ENCODE measurements at regions not wholly inside any gene's neighbourhood (a gene's known extent, or its start where the extent isn't known, plus 50 kb on each side); places are given as distances from the start of the nearest gene placed in this dataset.

- POLR2A ChIA-PET: no interaction called here
- no peak overlapping the region for H3K27ac ChIP-seq (ENCODE audit: control insufficient read depth, insufficient read depth)
- no peaks in the 10 kb centered on the region for H3K79me2 ChIP-seq (ENCODE audit: control insufficient read depth, insufficient read depth, low read length)
- BruUV-seq (replicated peaks): no TSS peak
- RAD21 ChIA-PET (ENCODE audit: unreplicated experiment): no interaction called here
- SMC1A ChIA-PET (ENCODE audit: uncharacterized antibody, unreplicated experiment): interaction anchor here (1.1 kb wide), 1 partner anchor 8 kb away, joined by 3 read pairs; no protein-coding TSS in a partner anchor
- DNase-seq (ENCODE audit: low read depth, low spot score) (no peak), ATAC-seq (no peak), FAIRE-seq (no peak)
- intact Hi-C loops (cut with micrococcal nuclease; ENCODE audit: unreplicated experiment): no loop called here
- no peak overlapping the region for H3K4me2 ChIP-seq (ENCODE audit: control insufficient read depth, insufficient read depth)
- no peaks in the 10 kb centered on the region for H3K36me3 ChIP-seq (ENCODE audit: control insufficient read depth in 2 of 2, insufficient read depth in 2 of 2, low read length in 1 of 2)
- no peak overlapping the region for H3K4me3 ChIP-seq
- CTCF ChIA-PET: no interaction called here
- no peak for TF ChIP-seq BCLAF1 (IDR thresholded peaks at IDR 0.05)
- 49% methylated on average over 4 of the region's 4 CpGs for WGBS (ENCODE audit: insufficient coverage, insufficient replicate concordance, low lambda C conversion rate, missing lambda C conversion rate)
- H3K9me3 ChIP-seq (replicated peaks; ENCODE audit: control insufficient read depth, insufficient read depth, low read length): no peaks in the 10 kb centered on the region
- H3K27me3 ChIP-seq (replicated peaks in 1 of 2; ENCODE audit: control insufficient read depth in 2 of 2, insufficient read depth in 2 of 2, low read length in 1 of 2): no peaks in the 10 kb centered on the region
- H3K9ac ChIP-seq (ENCODE audit: control insufficient read depth, insufficient read depth, low read length): no peak overlapping the region
- no peak overlapping the region for H2AFZ ChIP-seq (ENCODE audit: control insufficient read depth, low read depth, low read length)
- in situ Hi-C loops (cut with MboI): no loop called here
- H4K20me1 ChIP-seq (ENCODE audit: control insufficient read depth, insufficient read depth): no peaks in the 10 kb centered on the region
- no peaks in the 10 kb centered on the region for H3K4me1 ChIP-seq (ENCODE audit: control insufficient read depth, insufficient read depth, low read length)
These were observed 1818.1 kb upstream of the RAG2 start for GRCh38 chr11:38416141-38416540.

DNA sequence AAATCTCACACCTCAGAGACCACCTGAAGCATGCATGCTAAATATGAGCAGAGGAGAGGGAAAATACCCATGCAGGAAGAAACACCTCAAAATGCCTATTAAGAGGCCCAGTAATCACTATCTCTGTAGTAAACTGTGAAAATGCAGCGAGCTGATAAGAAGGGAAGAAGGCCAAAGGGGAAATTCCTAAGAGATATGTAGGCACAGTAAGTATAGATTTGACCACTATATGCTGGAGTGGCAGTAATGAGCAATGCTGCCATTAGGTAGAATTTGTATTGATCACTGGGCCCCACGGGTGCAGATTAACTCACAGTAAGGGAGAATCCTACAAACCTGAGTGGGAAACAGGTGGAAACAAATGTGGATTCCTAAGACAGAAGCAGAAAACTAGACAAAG, 1813.1 kb upstream of the RAG2 start:
- SMC1A ChIA-PET (ENCODE audit: uncharacterized antibody, unreplicated experiment): no interaction called here
- H4K20me1 ChIP-seq (ENCODE audit: control insufficient read depth, insufficient read depth): no peaks in the 10 kb centered on the region
- FAIRE-seq (no peak), DNase-seq (ENCODE audit: low read depth, low spot score) (no peak), ATAC-seq (peak; percentile 47)
- no peaks in the 10 kb centered on the region for H3K36me3 ChIP-seq (ENCODE audit: control insufficient read depth in 2 of 2, insufficient read depth in 2 of 2, low read length in 1 of 2)
- RAD21 ChIA-PET (ENCODE audit: unreplicated experiment): no interaction called here
- H3K79me2 ChIP-seq (ENCODE audit: control insufficient read depth, insufficient read depth, low read length): no peaks in the 10 kb centered on the region
- no peak overlapping the region for H3K4me2 ChIP-seq (ENCODE audit: control insufficient read depth, insufficient read depth)
- H2AFZ ChIP-seq (ENCODE audit: control insufficient read depth, low read depth, low read length): no peak overlapping the region
- no peaks in the 10 kb centered on the region for H3K4me1 ChIP-seq (ENCODE audit: control insufficient read depth, insufficient read depth, low read length)
- no peak overlapping the region for H3K27ac ChIP-seq (ENCODE audit: control insufficient read depth, insufficient read depth)
- H3K27me3 ChIP-seq (replicated peaks in 1 of 2; ENCODE audit: control insufficient read depth in 2 of 2, insufficient read depth in 2 of 2, low read length in 1 of 2): no peaks in the 10 kb centered on the region
- WGBS (ENCODE audit: insufficient coverage, insufficient replicate concordance, low lambda C conversion rate, missing lambda C conversion rate): 4% methylated on average over 2 of the region's 2 CpGs
- BruUV-seq (replicated peaks): no TSS peak
- POLR2A ChIA-PET: no interaction called here
- no peak overlapping the region for H3K4me3 ChIP-seq
- no peaks in the 10 kb centered on the region for H3K9me3 ChIP-seq (replicated peaks; ENCODE audit: control insufficient read depth, insufficient read depth, low read length)
- CTCF ChIA-PET: interaction anchor here (1.0 kb wide), 1 partner anchor 10 kb away, joined by 3 read pairs; no protein-coding TSS in a partner anchor
- in situ Hi-C loops (cut with MboI): no loop called here
- intact Hi-C loops (cut with micrococcal nuclease; ENCODE audit: unreplicated experiment): no loop called here
- no peak overlapping the region for H3K9ac ChIP-seq (ENCODE audit: control insufficient read depth, insufficient read depth, low read length)
- TF ChIP-seq, protein P1, sequence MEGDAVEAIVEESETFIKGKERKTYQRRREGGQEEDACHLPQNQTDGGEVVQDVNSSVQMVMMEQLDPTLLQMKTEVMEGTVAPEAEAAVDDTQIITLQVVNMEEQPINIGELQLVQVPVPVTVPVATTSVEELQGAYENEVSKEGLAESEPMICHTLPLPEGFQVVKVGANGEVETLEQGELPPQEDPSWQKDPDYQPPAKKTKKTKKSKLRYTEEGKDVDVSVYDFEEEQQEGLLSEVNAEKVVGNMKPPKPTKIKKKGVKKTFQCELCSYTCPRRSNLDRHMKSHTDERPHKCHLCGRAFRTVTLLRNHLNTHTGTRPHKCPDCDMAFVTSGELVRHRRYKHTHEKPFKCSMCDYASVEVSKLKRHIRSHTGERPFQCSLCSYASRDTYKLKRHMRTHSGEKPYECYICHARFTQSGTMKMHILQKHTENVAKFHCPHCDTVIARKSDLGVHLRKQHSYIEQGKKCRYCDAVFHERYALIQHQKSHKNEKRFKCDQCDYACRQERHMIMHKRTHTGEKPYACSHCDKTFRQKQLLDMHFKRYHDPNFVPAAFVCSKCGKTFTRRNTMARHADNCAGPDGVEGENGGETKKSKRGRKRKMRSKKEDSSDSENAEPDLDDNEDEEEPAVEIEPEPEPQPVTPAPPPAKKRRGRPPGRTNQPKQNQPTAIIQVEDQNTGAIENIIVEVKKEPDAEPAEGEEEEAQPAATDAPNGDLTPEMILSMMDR (IDR thresholded peaks at IDR 0.05 in 2 of 3, conservative IDR thresholded peaks at IDR 0.05 in 1 of 3; ENCODE audit: control insufficient read depth in 2 of 3, extremely low read depth in 1 of 3, insufficient read depth in 1 of 3, low read depth in 3 of 3, low read length in 3 of 3): no peak
- TF ChIP-seq BHLHE40 (IDR thresholded peaks at IDR 0.05; ENCODE audit: borderline replicate concordance in 1 of 2, low read depth in 2 of 2, low read length in 1 of 2): no peak
- TF ChIP-seq SMAD1 (IDR thresholded peaks at IDR 0.05; ENCODE audit: low read depth, partially characterized antibody): no peak
- TF ChIP-seq, protein P2, sequence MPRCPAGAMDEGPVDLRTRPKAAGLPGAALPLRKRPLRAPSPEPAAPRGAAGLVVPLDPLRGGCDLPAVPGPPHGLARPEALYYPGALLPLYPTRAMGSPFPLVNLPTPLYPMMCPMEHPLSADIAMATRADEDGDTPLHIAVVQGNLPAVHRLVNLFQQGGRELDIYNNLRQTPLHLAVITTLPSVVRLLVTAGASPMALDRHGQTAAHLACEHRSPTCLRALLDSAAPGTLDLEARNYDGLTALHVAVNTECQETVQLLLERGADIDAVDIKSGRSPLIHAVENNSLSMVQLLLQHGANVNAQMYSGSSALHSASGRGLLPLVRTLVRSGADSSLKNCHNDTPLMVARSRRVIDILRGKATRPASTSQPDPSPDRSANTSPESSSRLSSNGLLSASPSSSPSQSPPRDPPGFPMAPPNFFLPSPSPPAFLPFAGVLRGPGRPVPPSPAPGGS (IDR thresholded peaks at IDR 0.05; ENCODE audit: borderline replicate concordance, insufficient read depth, low read depth, low read length, poor library complexity, severe bottlenecking): no peak
- TF ChIP-seq PML (IDR thresholded peaks at IDR 0.05; ENCODE audit: low read length): no peak
- TF ChIP-seq MEF2B (IDR thresholded peaks at IDR 0.05; ENCODE audit: partially characterized antibody, poor library complexity, severe bottlenecking): no peak
- TF ChIP-seq NR2F1 (conservative IDR thresholded peaks at IDR 0.05): no peak
- TF ChIP-seq HCFC1 (IDR thresholded peaks at IDR 0.05; ENCODE audit: low read length): no peak
- TF ChIP-seq BRCA1 (IDR thresholded peaks at IDR 0.05; ENCODE audit: low read depth, low read length): no peak
- TF ChIP-seq TCF12 (IDR thresholded peaks at IDR 0.05; ENCODE audit: low read depth, low read length): no peak
- no peak for TF ChIP-seq ZNF24 (IDR thresholded peaks at IDR 0.05)

Measured in GM12878 (cell line).